Activated T-helper 17 cell treated with anti-CD3 and anti-CD28 coated beads, Interleukin-2, amount 50 U/mL, for 72 hours (primary cell): ENCODE measurements at regions not wholly inside any gene's neighbourhood (a gene's known extent, or its start where the extent isn't known, plus 50 kb on each side); places are given as distances from the start of the nearest gene placed in this dataset.
"Not testable (repeated sequence)": the region's sequence is repeated elsewhere in the genome, so short reads cannot be mapped to it uniquely, and the experiment has no call there.

Experiments used
- ATAC-seq: fragments of 150-1000 bp; cut with Tn5 transposase; replicated peaks from 2 replicates; pipeline ENCODE4 v1.10.0; 2021; ENCODE audit warnings: mild to moderate bottlenecking, moderate library complexity
- H3K27ac Mint-ChIP-seq: one replicate; pipeline ENCODE4 v1.8.0; 2022; ENCODE audit warnings: mixed read lengths
- H3K27me3 Mint-ChIP-seq: one replicate; pipeline ENCODE4 v1.8.0; 2022; ENCODE audit warnings: mixed read lengths
- H3K36me3 Mint-ChIP-seq: one replicate; pipeline ENCODE4 v1.8.0; 2022; ENCODE audit warnings: low read depth, mild to moderate bottlenecking, mixed read lengths
- H3K4me1 Mint-ChIP-seq: one replicate; pipeline ENCODE4 v1.8.0; 2022; ENCODE audit warnings: mixed read lengths
- H3K4me3 Mint-ChIP-seq: one replicate; pipeline ENCODE4 v1.8.0; 2022; ENCODE audit warnings: mild to moderate bottlenecking, mixed read lengths
- H3K9me3 Mint-ChIP-seq: one replicate; pipeline ENCODE4 v1.8.0; 2022; ENCODE audit warnings: mixed read lengths

DNA sequence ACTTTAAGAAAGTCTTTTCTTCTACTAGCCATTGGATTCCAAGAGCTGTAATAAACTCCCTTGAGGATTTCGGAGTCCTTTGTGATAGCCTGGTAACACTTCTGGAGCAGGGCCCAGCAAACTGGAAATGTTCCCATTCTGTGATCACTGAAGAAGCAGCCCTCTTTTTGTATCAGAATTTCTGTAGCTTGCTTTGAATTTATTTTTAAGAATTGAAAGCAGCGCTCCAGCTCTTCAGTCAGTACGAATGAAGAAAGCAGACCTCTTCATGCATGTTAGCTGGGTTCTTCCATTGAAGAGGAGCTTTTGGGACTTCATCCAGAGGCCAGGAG, 141.5 kb downstream of the AKAP11 start:
- H3K9me3 Mint-ChIP-seq = no peaks in the 10 kb centered on the region
- peak overlapping the region; percentile 66 for H3K27ac Mint-ChIP-seq
- ATAC-seq = no peak

DNA sequence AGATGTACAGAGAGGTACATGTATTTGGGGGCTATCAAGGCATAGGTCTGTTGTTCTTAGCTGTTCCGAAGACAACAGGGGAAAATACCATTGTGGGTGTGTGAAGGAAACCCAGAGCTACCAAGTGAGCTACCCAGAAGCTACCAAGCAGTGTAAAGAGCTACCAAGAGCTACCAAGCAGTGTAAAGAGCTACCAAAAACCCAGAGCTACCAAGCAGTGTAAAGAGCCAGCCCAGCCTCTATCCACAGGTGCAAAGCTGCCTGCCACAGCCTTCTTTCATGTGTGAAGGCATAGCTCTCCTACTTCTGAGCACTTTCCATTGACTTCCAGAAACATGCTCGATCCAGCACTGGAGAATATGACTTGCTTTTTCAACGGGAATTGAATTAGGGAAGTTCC, 145.7 kb downstream of the AKAP11 start:
- Mint-ChIP-seq H3K9me3 (no peaks in the 10 kb centered on the region), H3K4me1 (peaks cover 12% of the 10 kb centered on the region), H3K27me3 (no peaks in the 10 kb centered on the region), H3K36me3 (peaks cover 41% of the 10 kb centered on the region), H3K4me3 (no peak overlapping the region), H3K27ac (no peak overlapping the region)
- ATAC-seq = no peak

More for the DNA sequence above, 141.5 kb downstream of the AKAP11 start:
- peak overlapping the region; percentile 51 for H3K4me3 Mint-ChIP-seq
- H3K36me3 Mint-ChIP-seq = peaks cover 42% of the 10 kb centered on the region
- H3K27me3 Mint-ChIP-seq = no peaks in the 10 kb centered on the region
- peaks cover 9% of the 10 kb centered on the region for H3K4me1 Mint-ChIP-seq

DNA sequence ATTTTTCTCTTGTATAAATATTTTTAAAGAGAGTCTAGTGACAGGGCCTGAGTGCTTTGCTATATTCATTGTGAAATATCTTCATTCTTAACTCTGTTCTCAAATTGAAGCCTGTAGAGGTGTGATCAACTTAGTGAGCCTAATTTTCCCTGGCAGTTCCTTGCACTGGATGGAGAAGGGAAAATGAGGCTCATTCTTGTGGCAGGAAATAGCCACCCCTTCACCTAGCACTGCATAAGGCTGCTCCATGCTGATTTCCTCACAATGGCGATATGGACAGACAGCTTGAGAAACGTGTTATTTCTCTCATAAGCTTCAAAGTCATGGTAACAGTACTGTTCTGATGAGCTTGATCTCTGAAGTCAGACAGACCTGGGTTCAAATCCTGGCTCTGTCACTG, 146.2 kb downstream of the AKAP11 start:
- H3K9me3 Mint-ChIP-seq = no peaks in the 10 kb centered on the region
- no peaks in the 10 kb centered on the region for H3K27me3 Mint-ChIP-seq
- peak; percentile 22 for ATAC-seq
- H3K4me1 Mint-ChIP-seq = peaks cover 11% of the 10 kb centered on the region
- H3K36me3 Mint-ChIP-seq = peaks cover 42% of the 10 kb centered on the region
- H3K4me3 Mint-ChIP-seq = no peak overlapping the region
- no peak overlapping the region for H3K27ac Mint-ChIP-seq

DNA sequence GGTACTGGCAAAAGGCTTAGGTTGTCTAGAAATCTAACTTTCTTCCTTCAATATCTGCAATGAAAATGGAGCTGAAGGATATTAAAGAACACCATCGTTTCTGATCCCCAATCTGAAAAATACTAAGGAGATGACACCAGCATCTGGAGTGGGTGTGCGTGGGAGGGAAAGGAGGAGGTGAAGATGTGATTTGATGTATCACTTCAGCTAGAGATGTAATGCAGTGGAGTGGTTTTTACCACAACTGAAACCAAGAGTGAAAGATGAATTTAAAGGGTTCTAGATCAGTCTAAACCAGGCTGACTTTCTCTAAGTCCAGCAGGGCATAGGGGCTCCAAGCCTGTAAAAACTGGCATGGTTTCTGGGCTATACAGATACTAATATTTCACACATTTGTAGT, 148.4 kb downstream of the AKAP11 start:
- Mint-ChIP-seq H3K36me3 (peaks cover 44% of the 10 kb centered on the region), H3K27me3 (no peaks in the 10 kb centered on the region), H3K4me1 (peaks cover 11% of the 10 kb centered on the region), H3K9me3 (no peaks in the 10 kb centered on the region), H3K27ac (peak overlapping the region; percentile 55), H3K4me3 (peak overlapping the region; percentile 4)
- ATAC-seq = peak; percentile 94

DNA sequence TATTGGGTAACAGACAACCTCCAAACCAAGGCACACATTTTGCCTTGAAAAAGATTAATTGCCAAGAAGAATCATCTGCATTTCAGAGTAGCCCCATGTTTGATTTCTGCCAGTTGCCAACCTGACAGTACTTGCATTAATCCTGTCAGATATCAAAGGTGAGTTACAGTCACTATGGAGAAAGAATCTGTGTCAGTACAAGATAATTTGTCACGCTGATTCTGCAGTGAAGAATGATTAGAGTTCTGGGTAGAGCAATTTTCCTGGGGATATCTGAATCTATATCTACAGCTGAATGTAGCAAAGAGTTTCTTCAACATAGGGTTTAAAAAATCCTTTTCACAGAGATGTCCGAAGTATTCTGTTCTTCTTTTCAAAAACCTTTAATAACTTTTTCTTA, 150.7 kb downstream of the AKAP11 start:
- H3K4me3 Mint-ChIP-seq = no peak overlapping the region
- H3K4me1 Mint-ChIP-seq = peaks cover 11% of the 10 kb centered on the region
- H3K27ac Mint-ChIP-seq = no peak overlapping the region
- H3K9me3 Mint-ChIP-seq = no peaks in the 10 kb centered on the region
- no peaks in the 10 kb centered on the region for H3K27me3 Mint-ChIP-seq
- H3K36me3 Mint-ChIP-seq = peaks cover 44% of the 10 kb centered on the region
- no peak for ATAC-seq

DNA sequence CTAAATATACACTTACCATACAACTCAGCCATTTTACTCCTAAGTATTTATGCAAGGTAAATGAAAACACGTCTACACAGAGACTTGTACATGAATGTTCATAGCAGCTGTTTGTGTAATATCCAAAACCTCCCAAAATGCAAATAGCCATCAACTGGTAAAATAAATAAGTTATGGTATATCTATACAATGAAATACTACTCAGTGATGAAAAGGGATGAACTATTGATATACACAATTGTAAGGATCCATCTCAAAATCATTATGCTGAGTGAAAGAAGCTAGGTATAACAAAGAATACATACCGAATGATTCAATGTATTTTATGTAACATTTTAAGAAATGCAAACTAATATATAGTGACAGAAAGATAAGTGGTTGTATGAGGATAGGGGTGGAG, 149.8 kb upstream of the TNFSF11 start:
- Mint-ChIP-seq H3K4me1 (peaks cover 11% of the 10 kb centered on the region), H3K27me3 (no peaks in the 10 kb centered on the region), H3K36me3 (peaks cover 42% of the 10 kb centered on the region), H3K27ac (no peak overlapping the region), H3K9me3 (no peaks in the 10 kb centered on the region), H3K4me3 (no peak overlapping the region)
- no peak for ATAC-seq

DNA sequence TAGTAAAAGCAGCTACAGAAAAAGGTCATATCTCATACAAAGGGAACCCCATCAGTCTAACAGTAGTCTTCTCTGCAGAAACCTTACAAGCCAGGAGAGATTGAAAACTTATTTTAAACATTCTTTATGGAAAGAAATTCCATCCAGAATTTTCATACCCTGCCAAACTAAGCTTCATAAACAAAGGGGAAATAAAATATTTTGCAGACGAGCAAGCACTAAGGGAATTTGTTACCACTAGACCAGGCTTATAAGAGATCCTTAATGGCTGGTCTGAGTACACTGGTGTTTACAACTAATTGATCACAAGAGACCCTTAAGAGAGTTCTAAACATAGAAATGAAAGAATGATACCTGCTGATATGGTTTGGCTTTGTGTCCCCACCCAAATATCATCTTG, 128.6 kb upstream of the TNFSF11 start:
- H3K9me3 Mint-ChIP-seq = peaks cover 19% of the 10 kb centered on the region
- peaks cover 9% of the 10 kb centered on the region for H3K4me1 Mint-ChIP-seq
- H3K27me3 Mint-ChIP-seq = no peaks in the 10 kb centered on the region
- peaks cover 56% of the 10 kb centered on the region for H3K36me3 Mint-ChIP-seq
- no peak overlapping the region for H3K27ac Mint-ChIP-seq
- no peak for ATAC-seq
- no peak overlapping the region for H3K4me3 Mint-ChIP-seq

DNA sequence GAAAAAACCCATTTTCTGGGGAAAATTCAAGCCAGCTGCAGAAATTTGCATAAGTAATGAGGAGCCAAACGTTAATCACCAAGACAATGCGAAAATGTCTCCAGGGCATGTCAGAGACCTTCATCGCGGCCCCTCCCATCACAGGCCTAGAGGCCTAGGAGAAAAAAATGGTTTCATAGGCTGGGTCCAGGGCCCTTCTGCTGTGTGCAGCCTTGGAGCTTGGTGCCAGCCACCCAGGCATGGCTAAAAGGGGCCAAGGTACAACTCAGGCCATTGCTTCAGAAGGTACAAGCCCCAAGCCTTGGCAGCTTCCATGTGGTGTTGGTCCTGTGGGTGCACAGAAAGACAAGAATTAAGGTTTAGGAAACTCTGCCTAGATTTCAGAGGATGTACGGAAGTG, 127.4 kb upstream of the TNFSF11 start:
- Mint-ChIP-seq H3K9me3 (peaks cover 19% of the 10 kb centered on the region), H3K36me3 (peaks cover 48% of the 10 kb centered on the region), H3K4me1 (peaks cover 11% of the 10 kb centered on the region)
- H3K27ac Mint-ChIP-seq, ATAC-seq, H3K4me3 Mint-ChIP-seq, H3K27me3 Mint-ChIP-seq: not testable (repeated sequence)

DNA sequence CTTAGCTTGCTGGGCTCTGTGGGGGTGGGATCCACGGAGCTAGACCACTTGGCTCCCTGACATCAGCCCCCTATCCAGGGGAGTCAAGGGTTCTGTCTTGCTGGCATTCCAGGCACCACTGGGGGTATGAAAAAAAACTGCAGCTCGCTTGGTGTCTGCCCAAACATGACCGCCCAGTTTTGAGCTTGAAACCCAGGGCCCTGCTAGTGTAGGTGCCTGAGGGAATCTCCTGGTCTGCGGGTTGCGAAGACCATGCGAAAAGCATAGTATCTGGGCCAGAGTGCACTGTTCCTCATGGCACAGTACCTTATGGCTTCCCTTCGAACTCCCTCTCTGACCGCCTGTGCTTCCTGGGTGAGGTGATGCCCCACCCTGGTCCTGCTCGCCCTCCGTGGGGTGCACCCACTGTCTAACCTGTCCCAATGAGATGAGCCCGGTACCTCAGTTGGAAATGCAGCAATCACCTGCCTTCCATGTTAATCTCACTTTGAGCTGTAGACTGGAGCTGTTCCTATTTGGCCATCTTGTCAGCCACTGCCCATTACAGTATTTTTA, 120.8 kb upstream of the TNFSF11 start:
- Mint-ChIP-seq H3K4me1 (peaks cover 11% of the 10 kb centered on the region), H3K27ac (no peak overlapping the region), H3K4me3 (no peak overlapping the region), H3K9me3 (no peaks in the 10 kb centered on the region), H3K27me3 (no peaks in the 10 kb centered on the region), H3K36me3 (no peaks in the 10 kb centered on the region)
- ATAC-seq = no peak

DNA sequence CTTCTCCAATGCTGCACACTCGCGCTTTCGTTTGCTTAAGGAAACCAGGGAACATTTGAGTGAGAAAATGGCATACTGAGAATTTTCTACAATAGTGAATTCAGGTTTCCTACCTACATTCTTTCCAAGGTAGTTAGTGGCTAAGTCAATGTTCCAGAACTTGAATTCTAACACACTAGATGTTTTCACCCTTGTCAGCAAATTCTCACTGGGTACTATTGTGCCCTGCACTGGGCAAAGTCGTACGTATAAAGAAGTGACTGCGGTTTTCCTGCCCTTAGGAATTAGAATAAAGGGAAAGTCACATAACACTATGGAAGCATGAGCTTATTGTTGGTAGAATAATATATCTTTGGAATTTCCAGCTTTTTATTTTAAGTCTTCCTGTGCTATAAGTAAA, 119.2 kb upstream of the TNFSF11 start:
- Mint-ChIP-seq H3K4me3 (no peak overlapping the region), H3K27me3 (no peaks in the 10 kb centered on the region), H3K9me3 (no peaks in the 10 kb centered on the region), H3K36me3 (no peaks in the 10 kb centered on the region), H3K4me1 (peaks cover 4% of the 10 kb centered on the region), H3K27ac (no peak overlapping the region)
- no peak for ATAC-seq

DNA sequence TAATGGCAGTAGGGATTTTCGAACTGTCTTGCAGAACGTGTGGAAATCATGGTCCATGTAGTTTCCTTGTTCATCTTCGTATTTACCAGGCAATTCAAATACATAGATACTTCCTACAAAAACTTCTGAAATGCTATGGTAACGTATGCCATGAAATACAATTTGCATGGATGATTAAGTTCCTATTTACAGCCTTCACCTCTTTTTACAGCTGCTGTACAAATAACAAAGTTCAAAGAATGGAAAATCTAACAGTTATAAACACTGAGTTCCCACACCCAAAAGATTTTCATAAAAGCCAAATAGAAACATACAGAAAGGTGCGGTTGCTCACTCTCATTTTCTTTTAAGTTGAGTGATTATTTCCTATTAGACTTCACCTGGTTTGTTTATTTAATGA, 115.8 kb upstream of the TNFSF11 start:
- Mint-ChIP-seq H3K27me3 (no peaks in the 10 kb centered on the region), H3K9me3 (peaks cover 14% of the 10 kb centered on the region), H3K27ac (no peak overlapping the region), H3K36me3 (peaks cover 10% of the 10 kb centered on the region), H3K4me3 (no peak overlapping the region), H3K4me1 (no peaks in the 10 kb centered on the region)
- ATAC-seq = peak; percentile 14

DNA sequence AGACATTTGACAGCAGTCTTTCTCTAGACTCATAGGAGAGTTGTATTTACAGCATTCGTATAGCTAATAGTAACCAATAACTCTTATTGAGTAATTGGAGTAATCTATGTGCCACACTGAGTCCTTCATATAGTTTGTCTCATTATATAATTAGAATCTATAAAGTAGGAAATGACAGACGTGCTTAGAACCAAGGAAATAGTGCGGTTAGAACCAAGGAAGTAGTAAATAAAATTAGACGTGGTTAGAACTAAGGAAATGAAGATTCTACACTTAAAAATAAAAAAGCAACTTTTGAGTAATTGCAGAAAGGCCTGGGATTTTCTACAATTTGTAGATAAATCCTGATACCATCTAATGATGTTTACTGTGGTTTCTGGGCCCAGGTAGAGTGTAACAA, 107.8 kb upstream of the TNFSF11 start:
- no peaks in the 10 kb centered on the region for H3K36me3 Mint-ChIP-seq
- H3K27me3 Mint-ChIP-seq = no peaks in the 10 kb centered on the region
- H3K4me1 Mint-ChIP-seq = no peaks in the 10 kb centered on the region
- H3K9me3 Mint-ChIP-seq = peaks cover 20% of the 10 kb centered on the region
- H3K4me3 Mint-ChIP-seq = no peak overlapping the region
- no peak overlapping the region for H3K27ac Mint-ChIP-seq
- ATAC-seq = no peak

DNA sequence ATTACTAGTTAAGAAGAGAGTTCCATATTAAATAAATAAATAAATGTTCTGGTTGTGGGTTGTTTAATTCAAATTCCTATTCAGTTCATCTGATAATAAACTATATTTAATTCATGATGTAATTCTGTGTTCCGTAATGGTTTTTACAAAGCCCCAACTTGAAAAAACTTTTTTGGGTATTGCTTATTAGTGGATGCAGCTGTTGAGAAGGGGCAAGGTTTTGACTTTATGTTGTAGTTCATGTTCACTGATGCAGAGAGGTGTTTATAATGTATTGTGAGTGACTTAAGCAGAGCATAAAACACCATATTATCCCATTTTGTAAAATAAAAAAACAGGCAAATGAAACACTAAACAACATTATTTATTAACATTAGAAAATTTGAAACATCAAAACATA, 107.3 kb upstream of the TNFSF11 start:
- Mint-ChIP-seq H3K4me1 (no peaks in the 10 kb centered on the region), H3K36me3 (no peaks in the 10 kb centered on the region), H3K27me3 (no peaks in the 10 kb centered on the region), H3K27ac (no peak overlapping the region), H3K4me3 (no peak overlapping the region), H3K9me3 (peaks cover 18% of the 10 kb centered on the region)
- no peak for ATAC-seq

DNA sequence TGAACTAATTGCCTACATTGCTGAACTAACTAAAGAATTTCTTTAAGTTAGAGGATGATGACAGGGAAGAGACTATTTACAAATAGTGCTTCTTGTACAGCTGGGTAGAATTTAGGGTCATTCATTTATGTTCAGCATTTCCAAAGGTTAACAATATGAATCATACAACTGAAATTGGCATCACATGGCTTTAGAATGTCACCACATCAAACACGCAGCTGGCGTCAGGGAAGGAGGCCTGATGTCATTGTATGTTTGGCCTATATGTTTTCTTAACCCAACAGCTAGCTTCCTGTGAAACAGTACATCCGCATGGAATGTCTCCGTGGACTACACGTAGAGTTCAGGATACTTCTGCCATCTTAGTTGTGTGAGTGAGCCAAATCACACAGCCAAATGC, 99.0 kb upstream of the TNFSF11 start:
- peak overlapping the region; percentile 61 for H3K27ac Mint-ChIP-seq
- no peaks in the 10 kb centered on the region for H3K9me3 Mint-ChIP-seq
- no peaks in the 10 kb centered on the region for H3K27me3 Mint-ChIP-seq
- H3K4me1 Mint-ChIP-seq = peaks cover 6% of the 10 kb centered on the region
- peaks cover 5% of the 10 kb centered on the region for H3K36me3 Mint-ChIP-seq
- peak; percentile 93 for ATAC-seq
- no peak overlapping the region for H3K4me3 Mint-ChIP-seq

DNA sequence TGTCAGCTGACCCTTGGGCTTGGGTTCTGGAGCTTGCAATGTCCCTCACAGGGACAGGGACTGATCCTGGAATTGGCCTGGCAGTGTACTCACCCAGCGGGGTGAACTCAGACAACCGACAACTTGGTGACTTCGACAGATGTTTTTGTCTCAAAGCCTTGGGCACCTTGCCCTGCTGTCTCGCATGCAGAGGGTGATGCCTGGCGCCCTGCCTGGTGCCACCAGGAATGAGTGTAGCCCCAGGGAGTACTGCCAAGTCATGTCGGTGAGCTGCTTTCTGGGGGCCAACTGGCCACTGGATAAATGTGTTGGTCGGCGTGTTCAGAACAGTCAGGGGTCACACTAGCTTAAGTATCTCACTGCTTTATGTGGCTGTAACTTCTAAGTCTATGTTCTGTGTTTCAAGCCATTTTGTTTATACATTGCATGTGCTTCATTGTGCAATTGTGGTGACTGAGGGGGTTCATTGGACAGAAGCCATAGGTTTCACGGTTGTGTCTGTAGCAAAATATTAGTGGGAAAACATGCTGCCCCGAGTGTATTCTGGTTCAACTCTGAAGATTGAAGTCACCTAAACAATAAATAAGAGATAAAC, 96.3 kb upstream of the TNFSF11 start:
- no peaks in the 10 kb centered on the region for H3K27me3 Mint-ChIP-seq
- H3K9me3 Mint-ChIP-seq = no peaks in the 10 kb centered on the region
- H3K36me3 Mint-ChIP-seq = peaks cover 5% of the 10 kb centered on the region
- H3K4me3 Mint-ChIP-seq = no peak overlapping the region
- ATAC-seq = no peak
- H3K27ac Mint-ChIP-seq = no peak overlapping the region
- H3K4me1 Mint-ChIP-seq = peaks cover 6% of the 10 kb centered on the region
